Spinal cord (tissue), 9 donors: ENCODE measurements at regions not wholly inside any gene's neighbourhood (a gene's known extent, or its start where the extent isn't known, plus 50 kb on each side); places are given as distances from the start of the nearest gene placed in this dataset.

ENCODE experiments used
- DNase-seq, 6 donors: peaks; one replicate each; pipeline versions ENCODE4 v3.0.0 to v3.0.0-alpha.2; 2013 to 2015; ENCODE audit warnings: low spot score in 6 of 6, low read depth in 4 of 6
- H3K27ac ChIP-seq: one replicate; pipeline ENCODE4 v1.5.1; 2013; ENCODE audit warnings: low read depth, low read length, control low read depth
- H3K27me3 ChIP-seq: one replicate; pipeline ENCODE4 v1.6.1; 2013; ENCODE audit warnings: low read length; ENCODE audit not compliant: control insufficient read depth, insufficient read depth
- H3K36me3 ChIP-seq: one replicate; pipeline ENCODE4 v1.6.1; 2013; ENCODE audit warnings: low read length; ENCODE audit not compliant: control insufficient read depth, insufficient read depth
- H3K4me1 ChIP-seq: one replicate; pipeline ENCODE4 v1.6.1; 2013; ENCODE audit warnings: low read length; ENCODE audit not compliant: control insufficient read depth, insufficient read depth
- H3K4me3 ChIP-seq: one replicate; pipeline ENCODE4 v1.5.1; 2013; ENCODE audit warnings: low read depth, low read length, control low read depth
- H3K9me3 ChIP-seq: one replicate; pipeline ENCODE4 v1.6.1; 2013; ENCODE audit warnings: low read length; ENCODE audit not compliant: control insufficient read depth, insufficient read depth
- WGBS: methylation state at CpG from one replicate; pipeline ENCODE4 v1.1.5; 2013; ENCODE audit warnings: missing lambda C conversion rate; ENCODE audit not compliant: insufficient coverage; 5-methylcytosine and 5-hydroxymethylcytosine counted together
- donor health status: healthy.

DNA sequence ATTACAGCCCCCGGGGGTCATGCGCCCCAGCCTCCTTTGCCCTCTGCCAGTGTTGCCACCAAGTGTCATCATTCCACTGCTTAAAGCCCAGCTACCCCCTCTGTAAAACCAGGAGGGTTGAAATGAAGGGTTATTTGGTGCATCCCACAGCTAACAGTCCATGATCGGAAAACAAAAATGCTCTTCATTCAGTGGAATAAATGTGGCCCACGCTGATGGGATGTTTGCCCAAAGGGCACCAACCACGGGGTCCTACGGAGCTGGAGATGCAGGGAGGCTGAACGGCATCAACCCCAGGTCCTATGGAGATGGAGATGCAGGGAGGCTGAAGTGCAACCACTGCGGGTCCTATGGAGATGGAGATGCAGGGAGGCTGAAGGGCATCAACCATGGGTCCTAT is 218.5 kb upstream of the IRX1 start:
- H3K27ac ChIP-seq: no peak overlapping the region
- DNase-seq: no peak
- peaks cover 4% of the 10 kb centered on the region for H3K9me3 ChIP-seq
- H3K27me3 ChIP-seq: no peaks in the 10 kb centered on the region
- 96% methylated on average over 8 of the region's 8 CpGs for WGBS
- H3K4me1 ChIP-seq: peaks cover 6% of the 10 kb centered on the region
- H3K36me3 ChIP-seq: no peaks in the 10 kb centered on the region
- H3K4me3 ChIP-seq: no peak overlapping the region

DNA sequence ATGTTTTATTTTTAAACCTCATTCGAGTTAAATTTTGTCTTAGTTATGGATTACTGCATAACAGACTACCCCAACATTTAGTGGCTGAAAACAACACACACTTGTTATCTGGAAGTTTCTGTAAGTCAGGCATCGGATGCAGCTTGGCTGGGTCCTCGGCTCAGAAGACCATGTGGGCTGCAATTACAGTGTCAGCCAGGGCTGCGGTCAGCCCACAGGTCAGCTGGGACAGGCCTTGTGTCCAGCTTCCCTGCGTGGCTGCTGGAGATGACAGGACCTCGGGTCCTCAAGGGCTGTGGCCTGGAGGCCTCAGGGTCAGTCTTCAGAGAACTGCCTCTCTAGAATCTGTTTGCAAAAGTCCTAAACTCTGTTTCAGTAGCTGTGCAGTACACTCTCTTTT is 219.0 kb upstream of the IRX1 start:
- WGBS: 87% methylated on average over 5 of the region's 6 CpGs
- Histone ChIP-seq H3K4me3 (no peak overlapping the region), H3K9me3 (peaks cover 4% of the 10 kb centered on the region), H3K4me1 (peaks cover 6% of the 10 kb centered on the region), H3K27me3 (no peaks in the 10 kb centered on the region), H3K27ac (no peak overlapping the region), H3K36me3 (no peaks in the 10 kb centered on the region)
- DNase-seq: no peak

DNA sequence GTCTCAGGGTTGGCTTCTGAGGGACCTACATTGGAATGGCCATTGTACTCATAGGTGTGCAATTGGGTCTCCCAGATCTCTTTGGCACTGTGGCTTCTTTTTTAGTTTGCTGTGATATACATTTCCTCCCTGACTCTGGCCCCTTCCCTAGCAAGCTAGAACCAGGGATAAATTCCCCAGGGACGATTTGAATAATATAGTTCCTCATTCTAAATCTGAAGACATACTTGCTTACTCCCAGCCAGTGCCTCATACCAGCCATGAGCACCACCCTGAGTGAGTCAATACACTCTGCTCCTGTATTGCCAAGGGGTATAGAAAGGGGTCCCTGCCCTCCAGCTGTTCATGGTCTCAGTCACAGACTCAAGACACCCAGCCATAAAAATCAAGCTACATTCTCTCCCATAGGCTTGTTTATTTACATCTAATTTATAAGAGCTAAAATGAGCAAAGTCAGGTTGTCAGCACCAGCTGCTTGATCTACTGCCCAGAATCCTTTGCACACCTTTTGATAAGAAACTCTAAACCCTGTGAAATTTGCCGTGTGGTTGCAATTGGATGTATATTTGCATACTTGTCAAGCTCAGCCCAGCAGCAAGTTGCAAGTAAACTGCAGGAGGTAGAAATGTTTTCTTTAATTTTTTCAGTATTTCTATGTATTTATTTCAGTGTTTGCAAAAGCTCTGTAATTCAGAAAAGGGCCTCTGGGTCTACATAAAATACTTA is 219.9 kb upstream of the IRX1 start:
- WGBS: 86% methylated on average over 1 of the region's 2 CpGs
- Histone ChIP-seq H3K4me1 (peaks cover 6% of the 10 kb centered on the region), H3K27me3 (no peaks in the 10 kb centered on the region), H3K36me3 (no peaks in the 10 kb centered on the region), H3K27ac (no peak overlapping the region), H3K4me3 (no peak overlapping the region), H3K9me3 (peaks cover 4% of the 10 kb centered on the region)
- DNase-seq: no peak

DNA sequence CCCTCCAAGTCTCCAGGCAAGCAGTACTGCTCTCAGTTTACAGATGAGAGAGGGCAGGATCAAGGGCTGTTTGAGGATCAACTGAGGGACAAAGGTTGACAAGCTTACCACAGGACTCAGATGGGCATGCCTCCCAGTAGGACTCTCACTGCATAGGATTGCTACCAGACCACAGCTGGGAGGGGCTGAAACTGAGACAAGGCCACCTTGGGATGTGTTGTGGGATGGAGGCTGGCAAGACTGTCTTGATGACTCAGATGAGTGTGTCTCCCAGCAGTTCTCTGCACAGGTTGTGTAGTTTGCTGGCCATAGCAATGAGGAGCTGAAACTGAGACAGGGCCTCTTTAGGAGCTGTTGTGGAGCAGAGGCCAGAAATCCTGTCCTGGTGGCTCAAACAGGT is 222.2 kb upstream of the IRX1 start:
- H3K4me1 ChIP-seq: peaks cover 6% of the 10 kb centered on the region
- no peaks in the 10 kb centered on the region for H3K36me3 ChIP-seq
- H3K27me3 ChIP-seq: no peaks in the 10 kb centered on the region
- H3K27ac ChIP-seq: no peak overlapping the region
- DNase-seq: no peak
- H3K4me3 ChIP-seq: no peak overlapping the region
- peaks cover 4% of the 10 kb centered on the region for H3K9me3 ChIP-seq

DNA sequence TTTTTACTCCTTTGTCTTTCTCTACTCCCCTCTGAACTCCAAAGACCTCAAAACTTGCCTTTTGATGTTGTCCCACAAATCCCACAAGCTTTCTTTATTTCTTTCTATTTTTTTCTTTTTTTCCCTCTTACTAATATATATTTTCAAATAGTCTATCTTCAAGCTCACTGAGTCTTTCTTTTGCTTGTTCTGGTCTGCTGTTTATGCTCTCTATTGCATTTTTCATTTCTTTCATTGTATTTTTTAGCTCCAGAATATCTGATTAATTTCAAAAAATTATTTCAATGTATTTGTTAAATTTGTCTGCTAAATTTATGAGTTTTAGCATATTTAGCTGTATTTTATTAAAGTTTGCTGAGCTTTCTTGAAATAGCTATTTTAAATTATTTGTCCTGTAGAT is 223.3 kb upstream of the IRX1 start:
- DNase-seq: no peak
- no peaks in the 10 kb centered on the region for H3K4me1 ChIP-seq

DNA sequence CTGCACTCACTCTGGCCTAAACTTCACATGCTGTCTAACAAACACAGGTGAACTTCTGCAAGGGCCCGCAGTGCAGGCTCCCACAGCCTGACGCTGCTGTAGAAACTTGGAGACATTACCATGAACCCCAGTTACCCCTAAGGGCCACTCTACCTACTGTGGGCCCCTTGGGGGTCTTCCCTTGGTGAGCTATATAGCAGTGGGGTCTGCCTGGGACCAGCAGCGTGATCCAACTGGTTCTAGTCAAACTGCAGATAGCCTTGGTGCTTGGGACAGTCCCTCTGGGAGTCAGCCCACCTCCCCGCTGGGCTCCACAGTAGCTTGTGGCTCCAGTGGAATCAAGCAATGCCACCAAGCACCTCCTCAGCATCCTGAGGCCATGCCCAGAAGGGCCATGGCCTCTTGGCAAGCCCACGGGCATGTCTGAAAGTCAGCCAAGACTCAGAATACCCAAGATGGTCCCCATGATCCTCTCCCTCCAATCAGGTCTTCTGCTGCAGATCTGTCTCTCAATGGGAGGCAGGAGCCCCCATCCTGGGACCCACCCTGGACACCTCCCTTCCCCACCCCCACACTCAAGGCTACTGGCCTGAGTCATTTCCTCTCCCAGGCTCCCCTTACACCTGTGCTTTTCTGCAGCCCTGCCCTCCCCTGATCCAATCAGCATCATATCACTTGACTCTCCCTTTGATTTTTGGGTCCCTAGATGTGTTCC is 230.0 kb upstream of the IRX1 start:
- Histone ChIP-seq H3K9me3 (no peaks in the 10 kb centered on the region), H3K4me3 (no peak overlapping the region), H3K4me1 (no peaks in the 10 kb centered on the region), H3K36me3 (no peaks in the 10 kb centered on the region), H3K27me3 (no peaks in the 10 kb centered on the region), H3K27ac (no peak overlapping the region)
- no peak for DNase-seq
- WGBS: 88% methylated on average over 5 of the region's 5 CpGs

More for the DNA sequence above, 223.3 kb upstream of the IRX1 start:
- H3K4me3 ChIP-seq: no peak overlapping the region
- no peaks in the 10 kb centered on the region for H3K27me3 ChIP-seq
- H3K36me3 ChIP-seq: no peaks in the 10 kb centered on the region
- no peak overlapping the region for H3K27ac ChIP-seq
- H3K9me3 ChIP-seq: peaks cover 4% of the 10 kb centered on the region

DNA sequence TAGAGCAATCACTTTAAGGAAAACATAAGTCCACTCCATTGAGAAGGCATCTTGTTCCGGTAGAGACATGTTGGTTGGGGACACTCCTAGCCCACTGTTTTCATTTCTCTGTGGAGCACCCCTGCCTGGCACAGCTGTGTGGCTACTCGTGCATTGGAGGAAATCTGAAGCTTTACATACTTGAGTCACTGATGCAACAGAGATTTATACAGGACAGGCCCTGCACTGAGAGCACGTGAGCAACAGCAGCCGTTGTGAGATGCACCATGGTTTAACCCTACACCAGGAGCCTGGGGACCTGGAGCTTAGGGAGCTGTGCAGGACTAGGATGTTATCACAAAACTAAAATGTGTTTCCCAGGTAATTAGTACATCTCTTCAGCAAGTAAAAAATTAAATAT is 230.7 kb upstream of the IRX1 start:
- H3K4me1 ChIP-seq: no peaks in the 10 kb centered on the region
- H3K9me3 ChIP-seq: no peaks in the 10 kb centered on the region
- no peak overlapping the region for H3K27ac ChIP-seq
- no peaks in the 10 kb centered on the region for H3K36me3 ChIP-seq
- H3K4me3 ChIP-seq: no peak overlapping the region
- no peak for DNase-seq
- no peaks in the 10 kb centered on the region for H3K27me3 ChIP-seq
- 68% methylated on average over 3 of the region's 4 CpGs for WGBS

DNA sequence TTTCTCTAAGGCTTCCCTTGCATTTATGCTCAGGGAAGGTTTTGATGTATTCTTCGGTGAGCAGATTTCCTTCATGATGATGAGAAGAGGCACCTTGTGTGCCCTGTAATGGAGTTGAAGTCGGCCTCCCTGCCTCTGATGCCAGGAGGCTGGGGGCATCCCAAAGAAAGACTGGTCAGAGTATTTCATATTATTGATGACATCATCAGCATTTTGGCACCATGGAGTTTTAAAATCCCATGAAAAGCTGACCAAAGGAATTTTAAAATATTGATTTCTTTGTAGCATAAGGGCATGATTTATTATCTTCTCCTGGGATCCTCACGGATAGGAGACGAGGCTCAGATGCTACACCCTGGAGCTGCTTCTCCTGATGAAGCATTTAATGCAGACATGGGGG is 231.2 kb upstream of the IRX1 start:
- H3K4me3 ChIP-seq: no peak overlapping the region
- no peak for DNase-seq
- H3K36me3 ChIP-seq: no peaks in the 10 kb centered on the region
- H3K9me3 ChIP-seq: no peaks in the 10 kb centered on the region
- H3K27ac ChIP-seq: no peak overlapping the region
- 42% methylated on average over 2 of the region's 4 CpGs for WGBS
- H3K27me3 ChIP-seq: no peaks in the 10 kb centered on the region
- no peaks in the 10 kb centered on the region for H3K4me1 ChIP-seq

DNA sequence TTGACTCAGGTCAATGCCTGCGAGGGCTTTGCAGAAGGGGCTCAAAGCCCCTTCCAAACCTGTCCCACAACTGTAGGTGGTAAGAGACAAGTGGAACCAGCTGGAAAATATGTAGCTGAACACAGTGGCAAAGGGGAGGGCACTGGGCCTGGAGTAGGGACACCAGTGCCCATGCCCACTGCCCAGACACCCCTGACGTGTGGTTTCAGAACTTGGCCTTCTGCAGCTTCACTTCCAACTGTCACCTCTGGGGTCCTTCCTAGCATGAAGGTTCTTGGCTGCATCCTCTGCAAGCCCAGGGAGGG is 233.1 kb upstream of the IRX1 start:
- H3K27ac ChIP-seq: no peak overlapping the region
- 100% methylated on average over 1 of the region's 2 CpGs for WGBS
- no peaks in the 10 kb centered on the region for H3K9me3 ChIP-seq
- no peaks in the 10 kb centered on the region for H3K4me1 ChIP-seq
- no peaks in the 10 kb centered on the region for H3K27me3 ChIP-seq
- no peaks in the 10 kb centered on the region for H3K36me3 ChIP-seq
- no peak for DNase-seq
- H3K4me3 ChIP-seq: no peak overlapping the region

DNA sequence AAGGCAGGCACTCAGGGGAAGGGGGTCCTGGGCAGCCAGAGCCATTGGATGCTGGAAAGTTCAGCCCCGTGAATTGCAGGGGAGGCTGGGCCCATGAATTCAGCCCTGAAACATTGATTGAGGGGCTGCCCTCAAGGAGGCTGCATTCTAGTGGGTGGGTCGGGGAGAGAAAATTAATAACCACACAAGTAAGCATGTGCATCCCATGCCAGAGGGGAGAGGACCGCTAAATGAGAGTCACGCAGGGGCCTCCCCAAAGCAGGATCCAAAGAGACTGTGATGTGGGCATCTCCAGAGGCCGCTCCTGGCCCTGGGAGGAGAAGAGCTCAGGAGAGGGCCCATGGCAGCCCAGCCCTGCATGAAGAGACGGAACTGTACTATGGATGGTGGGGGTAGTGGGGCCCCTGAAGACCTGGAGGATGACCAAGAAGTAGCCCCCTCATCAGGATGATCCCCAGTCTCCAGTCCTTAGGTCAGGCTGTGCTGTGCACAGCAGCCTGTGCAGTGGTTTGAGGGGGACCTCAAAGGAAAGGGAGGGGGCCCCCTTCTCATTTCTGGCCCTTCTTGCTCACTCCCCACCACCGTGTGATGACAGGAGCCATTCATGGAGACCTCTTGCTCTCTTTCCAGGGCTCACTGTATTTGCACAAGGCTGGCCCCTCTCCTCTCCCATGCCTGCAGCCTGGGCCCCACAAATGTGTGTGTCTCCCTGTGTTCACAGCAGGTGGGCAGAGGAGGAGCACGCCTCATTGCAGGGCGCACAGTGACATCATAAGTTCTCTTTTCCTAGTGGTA is 233.6 kb upstream of the IRX1 start:
- WGBS: 92% methylated on average over 6 of the region's 9 CpGs
- no peak overlapping the region for H3K4me3 ChIP-seq
- DNase-seq: no peak
- no peaks in the 10 kb centered on the region for H3K4me1 ChIP-seq
- no peaks in the 10 kb centered on the region for H3K36me3 ChIP-seq
- no peaks in the 10 kb centered on the region for H3K27me3 ChIP-seq
- no peak overlapping the region for H3K27ac ChIP-seq
- H3K9me3 ChIP-seq: no peaks in the 10 kb centered on the region
